ENCODE measurements at regions not wholly inside any gene's neighbourhood (a gene's known extent, or its start where the extent isn't known, plus 50 kb on each side); places are given as distances from the start of the nearest gene placed in this dataset.

DNA sequence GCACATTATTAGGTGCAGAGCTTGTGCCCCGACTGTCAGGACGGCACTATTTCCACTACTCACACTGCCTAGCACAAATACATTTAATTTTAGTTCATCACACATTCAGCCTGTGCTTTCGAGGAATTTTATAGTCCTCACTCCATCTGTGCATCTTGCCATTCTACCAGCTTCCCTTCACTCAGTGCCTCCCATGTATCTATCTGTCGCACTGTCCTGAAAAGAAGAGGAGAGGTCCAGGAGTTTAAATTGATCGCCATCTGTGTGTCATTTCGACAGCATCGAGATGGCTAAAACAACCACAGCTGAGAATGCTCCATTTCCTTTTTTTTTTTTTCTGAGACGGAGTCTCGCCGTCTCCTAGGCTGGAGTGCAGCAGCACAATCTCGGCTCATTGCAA is 97.6 kb upstream of the FOXN3 start:
- TF ChIP-seq CTCF (IDR thresholded peaks at IDR 0.05; ENCODE audit: low read depth, low read length), result no peak
- TF ChIP-seq EZH2phosphoT487 (IDR thresholded peaks at IDR 0.05; ENCODE audit: low read depth), result no peak

All from OCI-LY3 (cell line).